HTR-8/SVneo (cell line): ENCODE measurements at regions not wholly inside any gene's neighbourhood (a gene's known extent, or its start where the extent isn't known, plus 50 kb on each side); places are given as distances from the start of the nearest gene placed in this dataset.

Source experiments
- DNase-seq: peaks from one replicate; pipeline ENCODE4 v3.0.0; 2011; ENCODE audit warnings: low spot score, mixed read lengths; ENCODE audit not compliant: insufficient read length
- FAIRE-seq: peaks from 2 replicates; lab custom pipeline; 2011; peaks lifted over from hg19 to GRCh38; lab: Jason Lieb, UNC

DNA sequence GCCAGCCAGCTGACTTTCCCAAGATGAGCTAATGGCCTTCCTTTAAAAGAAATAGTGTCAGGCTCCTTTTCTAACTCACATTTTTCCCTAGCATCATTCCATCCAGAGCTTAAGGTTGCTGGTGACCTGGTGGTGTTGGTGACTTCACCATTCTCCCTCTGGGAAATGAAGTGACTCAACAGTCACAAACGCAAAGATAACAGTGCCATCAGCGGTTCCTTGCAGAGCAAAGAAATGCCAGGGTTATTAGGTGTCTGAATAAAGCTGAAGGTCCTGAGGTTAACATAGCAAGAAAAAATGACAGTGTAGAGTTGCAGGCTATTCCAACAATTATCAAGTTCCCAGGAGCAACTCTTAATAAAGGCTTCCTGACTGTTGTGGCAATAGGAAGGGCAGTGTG, 111.8 kb upstream of the SLC44A1 start:
- peak; percentile 62 for DNase-seq
- FAIRE-seq, result peak; percentile 58

DNA sequence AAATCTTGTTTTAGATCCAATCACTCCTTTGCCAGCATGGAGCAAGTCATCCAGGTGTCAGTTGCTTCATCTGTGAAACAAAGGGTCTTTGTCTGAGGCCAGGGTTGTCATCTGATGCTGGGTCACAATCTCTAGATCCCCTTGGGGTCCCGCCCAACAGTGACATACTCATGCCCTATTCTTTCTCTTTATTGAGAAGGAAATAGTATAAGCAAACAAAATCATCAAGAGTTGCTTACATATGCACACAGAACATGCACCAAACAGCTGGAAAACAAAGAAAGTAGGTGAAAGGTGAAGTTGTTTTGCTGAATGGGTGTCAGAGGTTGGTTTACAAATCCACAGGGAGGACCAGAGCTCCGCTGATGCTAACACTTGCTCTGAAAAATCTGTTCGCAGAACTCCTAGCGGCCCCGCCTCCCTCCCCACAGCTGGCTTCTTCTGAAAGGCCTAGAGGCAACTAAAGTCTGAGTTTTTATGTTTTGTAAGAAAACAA, 106.1 kb upstream of the SLC44A1 start:
- DNase-seq, result no peak

DNA sequence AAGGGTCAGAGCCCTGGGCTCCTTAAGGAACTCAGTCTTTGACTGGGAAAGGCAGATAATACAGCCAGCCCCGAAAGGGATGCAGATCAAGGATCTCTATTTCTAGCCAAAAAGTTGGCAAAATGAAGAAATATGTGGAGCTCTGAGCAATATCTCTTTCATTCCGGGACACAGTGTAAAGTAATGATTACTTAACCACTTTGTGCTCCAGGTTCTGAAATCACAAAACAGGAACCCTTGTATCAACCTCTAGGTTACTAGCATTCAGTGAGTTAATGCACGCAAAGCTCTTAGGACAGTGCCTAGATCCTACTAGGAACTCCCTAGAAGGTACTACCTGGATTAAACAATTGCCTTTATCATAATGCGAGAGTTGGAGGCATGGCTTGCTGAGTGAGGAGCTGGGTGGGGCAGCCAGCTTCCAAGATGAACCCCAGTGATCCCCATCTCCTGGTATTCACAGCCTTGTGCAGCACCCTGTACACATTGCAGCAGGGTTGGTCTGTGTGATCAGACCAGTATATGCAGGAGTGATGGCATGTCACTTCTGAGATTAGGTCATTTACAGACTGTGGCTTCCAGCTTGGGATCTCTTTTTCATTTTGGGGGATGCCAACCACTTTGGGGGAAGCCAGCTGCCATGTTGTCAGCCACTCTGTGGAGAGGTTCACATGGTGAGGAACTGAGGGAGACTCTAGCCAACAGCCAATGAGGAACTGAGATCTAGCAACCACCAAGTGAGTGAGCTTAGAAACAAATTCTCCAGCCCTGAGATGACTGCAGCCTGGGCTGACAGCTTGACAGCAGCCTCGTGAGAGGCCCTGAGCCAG, 103.1 kb upstream of the SLC44A1 start:
- no peak for FAIRE-seq
- no peak for DNase-seq

More for the DNA sequence above, 106.1 kb upstream of the SLC44A1 start:
- FAIRE-seq, result no peak

DNA sequence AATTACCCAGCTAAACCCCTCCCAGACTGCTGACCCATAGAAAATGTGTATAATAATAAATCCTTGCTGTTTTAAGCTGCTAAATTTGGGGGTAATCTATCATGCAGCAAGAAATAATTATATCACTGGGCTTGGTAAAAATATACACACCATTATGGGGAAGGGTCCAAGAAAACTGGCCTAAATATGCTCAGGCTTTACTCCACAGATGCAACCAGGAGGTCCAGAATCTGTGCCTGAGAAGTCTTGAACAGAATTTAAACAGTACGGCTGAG, 102.5 kb upstream of the SLC44A1 start:
- FAIRE-seq, result no peak
- no peak for DNase-seq

DNA sequence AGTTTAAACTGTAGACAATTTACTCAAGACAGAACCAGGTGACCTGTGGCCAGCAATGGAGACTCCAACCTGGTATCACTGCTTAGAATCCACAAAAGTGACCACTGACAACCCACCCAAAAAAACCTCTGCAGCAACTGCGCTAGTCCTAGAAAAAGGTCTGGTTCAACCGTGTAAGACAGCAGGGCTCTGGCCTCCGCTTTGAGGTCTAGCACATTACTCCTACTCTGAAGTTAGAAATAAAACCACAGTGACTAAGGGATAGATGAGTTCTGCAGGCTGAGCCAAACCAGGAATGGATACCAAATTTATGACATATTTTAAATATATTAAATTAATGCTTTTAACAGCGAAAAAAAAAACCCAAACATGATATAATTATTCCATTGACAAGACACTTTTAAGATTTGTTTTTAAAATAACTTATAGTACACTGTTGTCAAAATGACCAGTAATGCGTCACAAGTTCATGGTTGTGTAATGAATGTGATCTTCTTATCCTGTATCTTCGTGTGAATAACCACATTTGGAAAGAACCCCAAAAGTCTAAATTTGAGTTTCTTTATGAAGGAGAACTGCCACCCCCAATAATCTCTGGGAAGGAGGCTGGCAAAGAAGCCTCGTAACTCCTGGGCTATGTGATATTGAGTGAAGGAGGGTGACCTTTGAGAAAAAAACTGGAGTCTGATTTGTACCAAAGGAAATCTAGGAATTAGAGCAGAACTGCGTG, 101.9 kb upstream of the SLC44A1 start:
- FAIRE-seq, result no peak
- DNase-seq, result no peak

DNA sequence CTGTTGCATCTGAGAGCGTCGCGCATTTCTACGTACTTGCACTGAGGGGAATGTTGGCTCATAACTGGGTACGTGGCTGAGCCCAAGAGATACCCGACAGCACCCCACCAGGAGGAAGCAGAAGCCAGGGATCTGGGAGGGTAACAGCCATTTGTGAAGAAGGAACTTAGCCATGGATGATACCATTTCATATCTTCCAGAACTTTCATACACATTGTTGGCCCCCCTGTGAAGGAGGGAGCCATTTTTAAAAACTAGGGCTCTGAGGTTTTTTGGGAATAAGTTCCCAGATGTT, 101.4 kb upstream of the SLC44A1 start:
- FAIRE-seq, result no peak
- no peak for DNase-seq

DNA sequence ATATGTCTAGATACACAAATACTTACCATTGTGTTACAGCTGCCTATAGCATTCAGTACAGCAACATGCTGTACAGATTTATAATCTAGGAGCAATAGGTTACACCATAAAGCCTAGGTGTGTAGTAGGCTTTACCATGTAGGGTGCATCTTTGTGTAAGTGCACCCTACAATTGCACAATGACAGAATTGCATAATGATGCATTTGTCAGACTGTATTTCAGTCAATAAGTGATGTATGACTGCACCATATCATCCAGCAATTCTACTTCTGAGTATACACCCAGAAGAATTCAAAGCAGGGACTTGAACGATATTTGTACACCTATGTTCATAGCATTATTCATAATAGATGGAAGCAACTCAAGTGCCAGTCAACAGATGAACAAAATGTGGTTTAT, 100.4 kb upstream of the SLC44A1 start:
- FAIRE-seq (no peak), DNase-seq (no peak)

DNA sequence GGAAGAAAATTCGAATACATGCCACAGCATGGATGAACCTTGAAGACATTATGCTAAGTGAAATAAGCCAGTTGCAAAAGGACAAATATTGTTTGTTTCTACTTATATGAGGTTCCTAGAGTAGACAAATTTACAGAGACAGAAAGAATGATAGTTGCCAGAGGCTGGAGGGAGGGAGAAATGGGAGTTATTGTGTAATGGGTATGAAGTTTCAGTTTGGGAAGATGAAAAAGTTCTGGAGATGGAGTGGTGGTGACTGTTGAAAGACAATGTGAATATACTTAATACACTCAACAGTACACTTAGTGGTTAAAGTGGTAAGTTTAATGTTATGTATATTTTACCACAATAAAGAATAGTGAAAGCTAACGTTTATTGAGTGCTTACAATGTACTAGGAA, 99.6 kb upstream of the SLC44A1 start:
- DNase-seq (no peak), FAIRE-seq (no peak)

DNA sequence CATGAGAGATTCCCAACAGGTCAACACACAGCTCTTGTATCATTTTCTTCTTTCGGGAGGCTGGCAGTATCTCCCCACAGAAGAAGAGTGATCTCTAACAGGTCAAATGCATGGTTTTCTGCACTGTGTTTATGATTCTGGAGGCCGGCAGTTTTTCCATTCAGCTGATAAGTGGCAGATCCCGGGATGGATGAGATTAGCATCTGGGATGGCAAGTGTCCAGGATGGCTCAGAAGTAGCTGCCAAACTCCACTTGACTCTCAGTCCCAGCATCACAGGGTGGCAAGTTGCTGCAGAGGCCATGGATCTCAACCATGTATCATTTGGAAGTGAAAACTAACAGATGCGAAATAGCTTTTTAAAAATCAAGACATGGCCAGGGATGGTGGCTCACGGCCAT, 97.8 kb upstream of the SLC44A1 start:
- no peak for DNase-seq
- no peak for FAIRE-seq

DNA sequence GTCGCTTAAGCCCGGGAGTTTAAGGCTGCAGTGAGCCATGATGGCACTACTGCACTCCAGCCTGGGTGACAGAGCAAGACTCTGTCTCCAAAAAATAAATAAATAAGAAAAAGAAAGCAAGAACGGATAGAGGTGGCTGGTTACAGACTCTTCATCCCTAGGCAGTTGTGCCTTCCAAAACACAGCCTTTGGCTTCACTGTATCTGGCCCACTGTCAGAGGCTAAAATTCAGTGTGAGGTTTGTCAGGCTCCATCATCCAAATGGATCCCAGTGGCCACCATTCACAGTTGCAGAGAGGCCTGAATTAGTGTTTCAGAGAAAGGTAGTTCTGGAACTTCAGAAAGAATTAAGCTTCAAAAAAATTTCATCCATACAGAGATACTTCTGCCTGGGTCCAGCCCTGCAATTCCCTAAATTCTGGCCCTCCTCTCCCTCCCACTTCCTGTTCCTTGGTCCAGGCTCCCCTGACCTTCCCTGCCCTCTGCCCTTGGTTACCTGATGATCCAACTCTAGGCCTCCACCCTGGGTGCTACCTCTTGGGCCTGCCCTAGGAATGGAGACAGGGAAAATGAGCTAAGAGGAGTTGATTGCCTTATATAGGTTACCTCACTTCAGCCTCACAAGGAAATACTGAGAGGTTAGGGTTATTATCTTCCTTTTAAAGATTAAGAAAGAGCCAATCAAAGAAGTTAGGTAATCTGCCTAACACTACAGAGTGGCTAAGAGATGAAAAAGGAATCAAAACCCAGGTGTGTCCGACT, 97.2 kb upstream of the SLC44A1 start:
- no peak for DNase-seq
- no peak for FAIRE-seq

DNA sequence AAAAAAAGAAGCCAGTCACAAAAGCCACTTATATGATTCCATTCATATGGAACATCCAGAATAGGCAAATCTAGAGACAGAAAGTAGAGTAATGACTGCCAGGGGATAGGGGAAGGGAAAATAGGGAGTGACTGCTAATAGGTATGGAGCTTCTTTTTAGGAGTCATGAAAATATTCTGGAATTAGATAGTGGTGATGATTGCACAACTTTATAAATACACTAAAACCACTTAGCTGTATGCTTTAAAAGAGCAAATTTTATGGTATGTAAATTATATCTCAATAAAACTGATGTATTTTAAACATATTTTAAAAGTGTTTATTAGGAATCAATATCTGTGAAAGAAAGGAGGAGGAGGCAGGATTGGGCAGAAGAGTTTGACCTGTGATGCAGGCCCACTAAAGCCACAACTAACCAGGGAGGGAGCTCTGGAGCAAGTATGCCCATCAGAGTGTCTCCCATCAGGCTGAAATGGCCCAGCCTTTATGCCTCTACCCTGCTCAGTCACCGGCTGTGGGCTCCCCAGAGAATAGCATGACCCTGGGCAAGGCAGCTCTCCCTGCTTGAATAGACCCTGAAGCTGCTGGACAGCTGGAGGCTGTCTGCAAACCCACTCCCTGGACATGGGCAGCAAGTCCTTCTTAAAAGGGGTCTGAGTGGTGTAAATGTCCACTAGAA, 96.0 kb upstream of the SLC44A1 start:
- no peak for DNase-seq
- FAIRE-seq, result no peak

DNA sequence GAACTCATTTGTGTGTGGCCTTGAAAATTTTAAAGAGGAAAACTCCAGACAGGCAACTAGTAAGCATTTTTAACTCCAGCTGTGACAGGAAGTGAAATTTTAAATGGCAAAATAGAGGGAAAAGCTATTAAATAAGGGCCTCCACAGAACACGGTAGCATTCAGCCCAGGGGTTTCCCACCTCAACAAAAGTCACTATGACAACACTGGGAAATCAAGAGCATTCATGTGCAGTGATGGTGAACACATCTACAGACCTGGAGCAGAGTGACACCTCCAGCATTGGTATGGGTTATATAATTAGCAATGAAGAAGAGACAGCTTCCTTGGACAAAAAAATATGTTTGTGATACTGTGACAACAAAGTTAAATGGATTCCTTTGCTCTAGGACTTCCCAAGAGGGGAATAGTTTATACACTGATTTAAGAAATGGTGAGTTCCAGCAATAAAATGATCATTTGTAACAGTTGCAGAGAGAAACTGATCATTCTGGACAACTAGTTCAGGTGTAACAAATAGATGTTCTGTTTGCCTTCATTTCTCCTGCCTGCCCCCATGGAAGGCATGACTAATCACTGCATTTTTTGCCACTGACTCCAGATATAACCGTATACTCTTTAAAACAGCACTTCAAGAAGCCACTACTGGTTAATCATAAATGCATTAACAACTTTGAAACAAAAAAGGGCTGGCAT, 93.3 kb upstream of the SLC44A1 start:
- no peak for FAIRE-seq
- DNase-seq, result no peak

DNA sequence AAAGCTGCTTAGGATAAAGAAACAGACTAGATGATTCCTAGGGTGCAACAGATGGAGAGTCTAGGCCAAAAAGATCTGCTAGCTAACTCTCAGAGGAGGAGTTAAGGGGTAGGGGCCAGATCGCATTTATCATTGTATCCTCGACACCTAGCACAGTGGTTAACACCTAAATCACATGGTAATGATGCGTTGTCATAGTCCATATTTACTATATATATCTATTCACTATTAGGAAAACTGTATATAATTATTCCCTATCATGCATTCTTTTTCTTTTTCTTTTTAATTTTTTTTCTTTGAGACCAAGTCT, 92.8 kb upstream of the SLC44A1 start:
- FAIRE-seq (no peak), DNase-seq (no peak)

DNA sequence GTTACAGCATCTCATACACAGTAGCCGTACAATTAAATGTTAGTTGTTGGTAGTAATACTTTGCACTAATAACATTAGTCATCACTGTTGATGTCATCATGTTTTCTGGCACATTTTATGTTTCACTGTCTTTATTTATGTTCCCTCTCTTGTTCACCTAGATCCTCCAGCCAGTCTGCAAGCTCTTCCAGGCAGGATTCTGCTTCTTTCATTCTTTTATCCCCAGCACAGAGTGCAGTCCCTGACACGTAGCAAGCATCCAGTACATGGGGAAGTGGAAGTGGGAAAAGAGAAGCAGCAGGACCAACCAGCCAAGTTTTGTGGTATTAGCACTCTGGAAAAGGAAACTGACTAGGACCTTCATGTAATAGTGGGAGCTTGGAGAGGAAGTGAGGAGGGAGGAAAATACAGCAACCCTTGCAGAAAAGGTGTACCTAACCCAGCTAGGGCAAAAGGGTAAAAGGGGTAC, 89.7 kb upstream of the SLC44A1 start:
- DNase-seq, result peak; percentile 10
- FAIRE-seq, result no peak

DNA sequence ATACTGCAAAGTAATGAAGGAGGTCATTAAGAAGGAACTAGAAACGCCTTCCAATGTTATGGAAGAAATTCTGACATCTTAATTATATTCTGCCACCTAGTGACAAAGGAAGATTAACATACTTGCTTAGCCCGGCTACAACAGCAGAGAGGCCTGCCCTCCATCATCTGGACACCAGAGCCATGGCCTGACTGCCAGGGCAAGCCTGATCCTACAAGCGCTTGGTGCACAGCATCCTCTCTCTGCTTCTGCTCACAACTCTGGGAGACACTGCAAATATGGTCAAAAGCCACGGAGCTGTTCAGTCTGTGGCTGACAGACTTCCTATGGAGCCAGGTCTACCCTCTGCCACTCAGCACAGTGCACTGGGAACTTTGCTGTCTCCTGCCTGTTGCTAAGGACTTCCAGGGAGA, 87.3 kb upstream of the SLC44A1 start:
- FAIRE-seq (no peak), DNase-seq (peak; percentile 67)

DNA sequence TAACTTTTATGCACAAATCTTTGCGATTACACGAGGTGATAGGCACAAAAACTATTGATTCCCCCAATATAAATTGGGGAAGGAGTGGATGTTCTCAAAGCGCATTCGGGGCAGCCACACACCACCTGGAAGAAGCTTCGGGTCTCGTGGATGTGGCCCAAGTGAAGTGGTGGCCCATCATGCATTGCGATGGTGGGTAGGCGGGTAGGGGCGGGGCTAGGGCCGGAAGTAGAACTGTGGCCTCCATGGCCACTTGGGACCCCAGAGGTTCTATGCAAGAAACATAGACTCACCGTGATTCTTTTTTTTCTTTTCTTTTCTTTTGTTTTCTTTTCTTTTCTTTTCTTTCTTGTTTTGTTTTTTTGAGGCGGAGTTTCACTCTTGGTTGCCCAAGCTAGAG, 86.4 kb upstream of the SLC44A1 start:
- DNase-seq (no peak), FAIRE-seq (no peak)

DNA sequence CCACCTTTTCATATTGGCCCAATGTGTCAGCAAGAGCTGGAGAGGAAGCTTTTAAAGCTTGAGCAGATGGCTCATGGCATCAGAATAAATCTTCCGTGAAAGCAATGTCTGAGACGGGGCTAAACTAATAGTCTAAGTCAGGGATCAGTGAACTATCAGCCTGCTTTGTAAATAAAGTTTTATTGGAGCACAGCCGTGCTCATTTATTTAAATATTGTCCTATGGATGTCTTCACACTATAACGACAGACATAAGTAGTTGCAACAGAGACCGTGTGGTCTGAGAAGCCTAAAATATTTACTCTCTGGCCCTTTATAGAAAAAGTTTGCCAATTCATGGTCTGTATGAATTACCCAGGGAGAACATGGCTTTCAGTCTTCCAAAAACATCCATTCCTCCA, 85.6 kb upstream of the SLC44A1 start:
- FAIRE-seq (no peak), DNase-seq (no peak)

DNA sequence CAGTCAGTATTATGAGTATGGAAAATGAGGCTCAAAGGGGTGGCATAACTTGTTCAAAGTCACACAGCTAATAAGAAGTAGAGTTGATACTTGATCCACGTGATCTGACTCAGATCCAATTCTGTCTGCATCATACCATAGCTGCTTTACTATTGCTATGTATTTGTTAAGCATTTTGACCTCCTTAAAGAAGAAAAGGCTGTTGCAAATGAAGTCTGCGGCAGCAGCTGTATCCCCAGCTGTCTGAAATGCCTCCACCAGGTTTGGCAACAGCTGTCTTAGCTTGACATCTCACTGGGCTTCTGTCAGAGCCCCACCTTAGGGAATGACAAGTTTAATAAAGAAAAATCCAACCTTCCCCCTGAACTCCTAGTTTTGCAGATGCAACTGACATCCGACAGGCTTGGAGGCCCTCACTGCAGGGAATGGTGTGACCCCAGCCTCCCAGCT, 75.6 kb upstream of the SLC44A1 start:
- no peak for FAIRE-seq
- DNase-seq, result no peak

DNA sequence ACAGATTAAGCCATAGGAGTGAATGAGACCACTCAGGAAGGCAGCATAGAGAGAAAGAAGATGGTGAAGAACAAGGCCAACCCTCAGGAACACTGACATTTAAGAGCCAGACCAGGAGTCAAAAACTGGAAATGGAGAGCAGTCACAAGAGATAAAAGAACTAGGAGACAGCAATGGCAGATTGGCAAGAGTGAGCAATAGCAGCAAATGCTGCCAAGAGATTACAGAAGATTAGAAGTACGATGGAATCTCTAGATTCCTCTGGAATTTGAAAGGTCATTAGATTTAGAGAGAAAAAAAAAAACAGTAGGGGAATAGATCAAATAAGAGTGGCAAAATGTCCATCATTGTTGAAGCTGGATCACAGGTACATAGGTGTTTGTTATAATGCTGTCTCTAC, 73.4 kb upstream of the SLC44A1 start:
- DNase-seq, result no peak
- FAIRE-seq, result no peak

DNA sequence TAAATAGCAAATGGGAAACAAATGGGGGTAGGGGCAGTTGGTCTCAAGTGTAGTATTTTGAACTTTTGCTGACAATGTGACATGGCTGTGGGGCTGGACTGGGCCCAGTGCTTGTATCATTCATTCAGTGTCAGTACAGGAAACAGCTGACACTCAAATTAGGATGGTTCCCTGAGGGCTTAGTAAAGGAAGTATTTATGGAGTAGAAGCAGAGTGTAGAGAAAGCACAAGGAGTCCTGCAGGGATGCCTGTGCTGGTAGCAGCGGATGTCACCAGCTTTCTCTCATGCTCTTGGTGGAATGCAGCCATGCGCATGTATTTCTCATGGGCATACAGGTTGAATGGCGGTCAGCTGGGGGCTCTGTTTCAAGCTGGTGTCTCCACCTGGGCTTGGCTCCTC, 72.9 kb upstream of the SLC44A1 start:
- FAIRE-seq, result no peak
- no peak for DNase-seq
